HG03575 (cell line): ENCODE measurements at regions not wholly inside any gene's neighbourhood (a gene's known extent, or its start where the extent isn't known, plus 50 kb on each side); places are given as distances from the start of the nearest gene placed in this dataset.

Experiments used
- ATAC-seq: cut with Tn5 transposase; IDR thresholded peaks from one replicate; pipeline ENCODE4 v1.9.1; 2021; ENCODE audit not compliant: unreplicated experiment, insufficient number of reproducible peaks, low FRiP score; ENCODE audit errors: extremely low read depth

DNA sequence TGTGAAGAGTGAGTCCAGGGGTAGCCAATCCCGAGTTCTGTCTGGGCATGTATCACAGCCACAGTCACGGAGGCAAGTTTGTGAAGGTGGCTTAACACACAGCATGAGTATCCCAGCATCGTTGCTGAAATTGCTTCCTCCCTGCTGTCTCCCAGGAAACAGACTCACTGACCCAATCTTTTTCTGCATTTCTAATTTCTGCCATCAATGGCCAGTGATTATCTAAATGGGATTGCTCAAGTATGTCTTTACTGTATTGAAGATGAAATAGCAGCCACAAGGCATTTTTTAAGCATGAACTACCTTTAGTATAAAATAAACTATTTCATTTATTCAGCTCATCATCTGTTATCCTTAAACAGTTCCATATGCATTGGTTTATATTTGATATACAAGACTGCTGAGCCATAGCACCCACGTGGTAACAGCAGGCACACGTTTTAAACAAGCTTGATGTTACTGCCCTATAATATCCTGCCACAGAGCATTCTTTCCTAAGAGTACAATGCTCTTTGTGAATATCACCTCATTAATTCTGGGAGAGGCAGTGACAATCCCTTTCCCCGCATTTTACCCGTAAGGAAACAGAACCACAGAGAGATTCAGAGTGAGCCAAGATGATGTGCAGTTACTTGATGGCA lies 276.6 kb upstream of the THBS1 start:
- no peak for ATAC-seq

DNA sequence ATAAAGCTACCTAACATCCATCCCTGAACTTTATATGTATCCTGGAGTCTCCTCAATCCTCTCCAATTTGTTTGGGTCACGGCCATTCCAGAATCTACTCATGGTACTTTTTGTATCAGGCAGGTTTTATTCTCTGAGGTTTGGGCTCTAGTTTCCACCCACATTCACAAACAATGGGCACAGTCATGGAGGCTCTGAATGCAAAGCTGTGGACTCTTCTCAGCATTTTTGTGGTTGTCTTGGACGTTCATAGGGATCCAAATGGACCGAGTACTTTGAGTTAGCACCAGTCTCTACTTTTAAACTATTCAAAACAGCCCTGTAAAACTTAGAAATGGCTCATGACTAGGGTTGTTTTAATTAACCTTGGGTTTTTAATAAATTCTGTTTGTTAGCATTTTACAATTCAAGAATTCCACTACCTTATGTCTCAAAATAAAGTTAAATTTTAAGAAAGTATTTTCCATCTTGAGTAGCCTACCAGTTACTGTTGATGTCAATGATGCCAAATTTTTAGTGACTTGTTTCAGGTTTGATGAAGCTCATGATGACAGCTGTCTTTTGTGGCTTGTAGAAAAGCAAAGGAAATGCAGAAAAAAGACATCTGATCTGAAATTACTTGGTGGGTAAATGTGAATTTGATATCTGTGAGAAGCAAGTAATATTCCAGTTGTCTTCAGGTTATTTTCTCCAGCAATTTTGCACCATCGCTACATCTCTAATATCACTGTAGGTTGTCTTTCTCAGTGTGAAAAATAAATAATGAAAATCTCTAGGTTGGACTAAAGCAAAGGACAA lies 275.7 kb upstream of the THBS1 start:
- no peak for ATAC-seq

DNA sequence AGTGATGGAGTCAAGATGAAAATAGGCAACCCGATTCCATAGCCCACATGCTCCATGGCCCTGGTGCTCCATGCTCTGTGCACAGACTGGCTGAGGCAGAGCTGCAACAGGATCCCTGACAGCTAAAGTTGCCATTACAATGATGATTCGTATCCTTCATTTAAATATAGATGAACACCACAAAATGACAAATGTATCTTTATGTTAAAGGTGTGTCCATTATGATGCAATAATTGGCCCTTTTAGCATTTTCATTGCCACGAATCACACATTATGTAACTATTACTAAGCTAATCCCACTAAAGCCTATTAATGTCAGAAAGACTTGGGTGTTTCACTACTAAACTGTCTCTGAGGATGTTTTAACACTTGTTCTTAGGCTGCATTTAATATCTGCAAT lies 270.2 kb upstream of the THBS1 start:
- no peak for ATAC-seq

DNA sequence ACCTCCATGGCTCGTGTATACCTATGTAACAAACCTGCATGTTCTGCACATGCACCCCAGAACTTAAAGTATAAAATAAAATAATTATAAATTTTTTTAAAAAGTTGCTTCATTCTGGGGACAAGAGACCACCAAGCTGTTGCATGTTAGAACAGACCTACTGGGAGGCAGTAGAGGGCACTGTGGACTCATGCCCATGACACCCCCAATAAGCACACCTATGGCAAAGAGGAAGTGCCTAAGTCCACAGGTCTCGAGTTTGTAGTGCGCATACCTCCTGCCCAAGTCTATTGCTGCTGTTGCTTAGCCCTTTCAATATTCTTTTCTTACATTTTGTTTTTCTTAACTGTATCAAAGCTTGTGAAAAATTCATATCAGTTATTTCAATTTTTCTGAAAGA lies 267.9 kb upstream of the THBS1 start:
- ATAC-seq = no peak

DNA sequence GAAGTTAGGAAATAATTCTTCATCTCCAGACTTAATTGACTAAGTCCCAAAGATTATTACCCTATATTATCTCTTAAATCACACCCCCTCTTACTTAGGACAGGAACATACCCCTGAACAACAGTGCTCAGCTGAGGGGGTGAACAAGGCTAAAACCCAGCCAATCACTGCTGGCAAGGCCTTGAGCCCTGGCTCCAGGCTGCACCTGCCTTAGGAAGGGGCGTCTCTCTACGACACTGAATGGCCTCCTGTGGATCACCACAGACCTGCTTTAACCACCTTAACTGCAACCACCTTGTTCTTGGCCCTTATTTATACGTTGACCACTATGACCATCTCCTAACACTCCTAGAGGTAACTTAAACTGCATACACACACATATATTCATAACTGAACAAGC lies 267.4 kb upstream of the THBS1 start:
- ATAC-seq = no peak

DNA sequence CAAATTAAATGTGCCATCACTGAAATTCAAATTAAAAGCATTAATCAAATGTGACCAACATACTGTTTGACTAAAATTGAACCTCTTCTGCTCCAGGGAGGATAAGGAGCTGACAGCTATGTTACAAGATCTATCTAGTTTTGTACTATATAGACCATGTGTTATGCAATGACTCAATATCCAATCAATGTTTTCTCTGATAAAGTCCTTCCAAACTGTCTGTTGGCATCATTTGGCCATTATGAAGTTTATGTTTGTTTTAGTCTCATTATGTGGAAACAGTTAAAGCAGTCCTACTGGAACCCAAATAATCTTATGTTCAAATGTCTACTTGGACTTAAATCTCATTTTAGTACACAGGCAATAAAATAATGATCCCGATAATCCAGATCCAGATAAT lies 267.0 kb upstream of the THBS1 start:
- no peak for ATAC-seq

DNA sequence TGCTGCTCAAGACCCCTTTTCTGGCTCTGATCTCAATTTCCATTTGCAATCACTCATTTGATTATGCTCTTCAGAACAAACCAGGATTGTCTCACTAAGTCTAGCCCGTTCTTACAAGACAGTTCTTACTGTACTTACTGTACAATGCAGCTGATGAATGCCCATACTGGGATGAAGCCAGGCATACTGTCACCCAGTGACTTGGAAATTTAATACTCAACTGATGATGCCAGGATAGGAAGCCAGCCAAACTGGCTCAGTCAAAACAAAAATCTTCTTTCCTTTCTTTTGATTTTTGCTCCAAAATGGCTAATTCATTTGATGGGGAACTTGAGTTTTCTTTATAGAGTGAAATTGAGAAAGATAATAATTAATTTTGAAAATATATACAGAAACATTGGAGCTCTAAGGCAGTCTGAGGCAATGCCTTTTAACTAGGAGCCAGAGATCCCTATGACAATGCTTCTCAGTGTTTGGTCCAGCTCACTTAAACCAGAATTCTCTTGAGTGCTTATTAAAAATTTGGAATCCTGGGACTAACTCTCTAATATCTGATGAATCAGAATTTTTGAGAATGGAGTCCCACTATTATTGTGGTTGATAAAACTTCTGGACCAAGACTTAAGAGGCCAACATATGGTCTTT lies 265.6 kb upstream of the THBS1 start:
- no peak for ATAC-seq

DNA sequence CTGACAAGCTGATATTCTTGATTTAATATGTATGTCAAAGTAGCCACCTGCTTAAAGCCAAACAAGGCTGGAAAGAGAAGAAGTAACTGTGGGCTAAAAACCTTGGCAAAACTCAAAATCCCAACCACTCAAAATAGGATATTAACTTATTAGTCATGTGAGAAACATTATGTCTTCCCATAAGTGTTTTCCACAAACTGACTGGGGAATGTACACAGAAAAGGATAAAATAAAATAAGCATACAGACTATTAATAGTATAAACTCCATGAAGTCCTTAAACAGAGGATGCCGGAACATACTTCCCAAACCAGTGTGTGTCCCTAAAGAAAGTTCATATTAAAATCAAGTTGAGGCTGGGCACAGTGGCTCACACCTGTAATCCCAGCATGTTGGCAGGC lies 263.7 kb upstream of the THBS1 start:
- no peak for ATAC-seq

DNA sequence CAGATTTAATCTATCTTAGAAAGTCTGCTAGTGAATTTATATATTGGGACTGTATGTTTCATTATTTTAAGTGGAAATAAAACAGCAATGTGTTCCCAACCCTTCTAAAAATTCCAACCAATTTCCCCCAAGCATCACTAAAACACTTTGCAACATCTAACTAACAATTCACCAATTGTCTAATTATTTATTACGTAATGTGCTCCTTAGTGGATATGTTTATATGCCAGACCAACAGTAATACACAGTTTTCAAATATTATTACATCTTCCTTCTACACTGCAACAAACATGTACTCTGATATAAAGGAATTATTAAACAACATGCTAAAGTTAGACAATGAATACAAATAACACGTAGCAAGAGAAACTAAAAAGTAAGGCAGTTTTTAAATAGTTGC lies 262.6 kb upstream of the THBS1 start:
- ATAC-seq = no peak

DNA sequence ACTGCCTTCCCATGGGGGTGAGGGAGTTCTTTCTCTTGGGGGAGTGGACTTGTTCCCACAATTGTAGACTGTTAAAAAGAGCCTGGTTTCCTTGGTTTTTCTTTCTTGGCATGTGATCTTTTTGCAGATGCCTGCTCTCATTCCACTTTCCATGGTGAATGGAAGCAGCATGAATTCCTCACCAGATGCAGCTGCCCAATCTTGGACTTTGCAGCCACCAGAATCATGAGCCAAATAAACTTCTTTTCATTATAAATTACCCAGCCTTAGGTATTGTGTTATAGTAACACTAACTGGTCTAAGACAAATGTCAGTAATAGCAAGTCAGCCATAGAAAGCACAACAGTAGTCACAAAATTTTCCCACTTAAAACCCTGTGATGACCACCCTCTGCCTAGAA lies 260.5 kb upstream of the THBS1 start:
- ATAC-seq = no peak

DNA sequence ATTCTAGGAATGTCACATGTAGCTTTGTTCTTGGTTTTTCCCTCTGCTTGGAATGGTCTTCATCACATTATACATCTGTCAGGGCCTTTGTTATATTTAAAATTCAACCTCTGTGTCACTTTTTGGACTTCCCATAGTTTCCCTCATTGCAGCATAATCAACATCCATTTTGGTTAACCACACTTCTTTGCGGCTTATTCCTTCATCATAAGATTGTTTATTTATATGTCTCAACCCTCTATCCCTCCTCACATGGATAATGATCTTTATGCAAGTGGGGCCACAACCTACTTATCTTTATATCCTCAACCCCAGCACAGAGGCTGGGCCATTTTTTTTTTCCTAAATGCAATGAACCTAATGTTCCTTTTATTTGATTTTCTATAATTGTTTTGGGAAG lies 260.0 kb upstream of the THBS1 start:
- ATAC-seq = no peak

DNA sequence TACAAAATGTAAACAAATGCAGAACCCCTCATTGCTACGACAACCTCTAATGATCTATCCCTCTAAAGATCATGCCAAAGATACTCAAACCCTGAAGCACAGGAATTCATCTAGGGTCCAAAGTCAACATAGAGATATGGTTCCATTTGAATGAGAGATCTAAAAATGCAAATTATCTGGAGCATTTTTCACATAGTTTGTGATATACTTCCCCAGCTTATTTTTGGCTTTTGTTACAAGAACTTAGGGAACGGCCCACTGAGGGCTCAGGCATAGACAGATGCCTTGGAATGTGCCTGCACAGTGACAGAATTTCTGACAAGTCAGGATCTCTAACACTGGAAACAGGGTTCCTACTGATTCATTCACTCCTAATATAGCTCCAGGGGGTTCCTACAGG lies 258.9 kb upstream of the THBS1 start:
- no peak for ATAC-seq

DNA sequence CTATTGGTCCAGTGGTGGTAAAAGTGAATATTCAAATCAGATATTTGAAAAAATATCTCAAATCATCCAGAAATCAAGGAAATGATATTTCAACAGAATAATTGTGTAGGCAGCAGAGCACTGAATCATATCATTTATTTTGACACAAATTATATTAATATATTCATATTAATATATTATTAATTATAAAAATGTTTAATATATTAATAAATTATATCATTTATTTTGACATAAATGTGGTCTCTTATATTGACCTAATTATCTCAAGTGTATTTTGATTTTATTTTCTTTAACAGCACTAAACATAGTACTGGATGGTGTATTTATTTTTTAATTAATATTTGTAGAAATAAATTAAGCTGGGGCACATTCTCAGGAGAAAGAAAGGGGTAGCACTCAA lies 257.7 kb upstream of the THBS1 start:
- ATAC-seq = no peak

DNA sequence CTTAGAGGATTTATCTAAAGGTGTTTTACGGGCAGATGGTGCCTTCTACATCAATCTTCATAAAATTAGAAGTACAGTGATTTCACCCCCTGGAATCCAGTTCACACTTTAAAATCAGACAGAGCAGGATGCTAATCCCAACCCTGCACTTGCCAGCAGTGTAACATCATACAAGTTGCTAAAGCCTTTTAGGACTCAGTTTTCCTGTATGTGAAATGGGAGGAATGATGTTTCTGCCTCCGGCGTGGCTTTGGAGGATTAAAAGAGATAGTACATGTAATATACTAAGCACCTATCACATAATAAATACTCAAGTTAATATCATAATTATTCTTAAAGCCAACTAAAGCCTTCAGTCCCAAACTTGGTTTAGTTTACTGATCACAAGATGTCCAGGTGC lies 257.2 kb upstream of the THBS1 start:
- no peak for ATAC-seq

DNA sequence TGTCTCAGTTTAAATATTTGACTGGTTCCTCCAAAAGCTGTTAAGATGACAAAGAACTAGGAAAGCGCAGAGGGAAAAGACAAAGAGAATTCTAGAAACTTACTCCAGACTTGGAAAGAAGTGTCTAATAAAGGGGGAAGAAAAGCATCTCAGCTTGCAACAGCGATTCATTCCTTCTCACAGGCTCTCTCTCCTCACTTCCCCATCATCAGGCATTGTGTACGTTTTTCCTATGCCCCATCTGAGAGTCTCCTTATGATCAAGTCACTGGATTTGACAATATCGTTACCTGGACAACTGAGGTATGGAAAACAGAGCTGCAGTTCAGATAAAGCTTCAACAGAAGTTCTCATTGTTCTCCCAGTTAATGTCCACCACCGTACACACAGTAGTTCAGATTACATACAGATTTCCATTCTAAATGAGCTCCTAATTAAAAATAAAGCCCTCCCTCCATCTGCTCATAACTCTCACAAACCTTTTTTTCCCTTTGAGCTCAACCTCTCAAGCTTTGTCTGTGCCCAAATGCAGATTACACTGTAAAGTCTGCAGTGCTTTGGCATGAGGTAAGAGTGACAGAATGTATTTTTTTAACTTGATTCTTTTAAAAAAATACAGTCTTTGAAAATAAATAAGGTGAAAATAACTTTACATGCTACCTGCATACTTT lies 254.4 kb upstream of the THBS1 start:
- ATAC-seq = no peak

DNA sequence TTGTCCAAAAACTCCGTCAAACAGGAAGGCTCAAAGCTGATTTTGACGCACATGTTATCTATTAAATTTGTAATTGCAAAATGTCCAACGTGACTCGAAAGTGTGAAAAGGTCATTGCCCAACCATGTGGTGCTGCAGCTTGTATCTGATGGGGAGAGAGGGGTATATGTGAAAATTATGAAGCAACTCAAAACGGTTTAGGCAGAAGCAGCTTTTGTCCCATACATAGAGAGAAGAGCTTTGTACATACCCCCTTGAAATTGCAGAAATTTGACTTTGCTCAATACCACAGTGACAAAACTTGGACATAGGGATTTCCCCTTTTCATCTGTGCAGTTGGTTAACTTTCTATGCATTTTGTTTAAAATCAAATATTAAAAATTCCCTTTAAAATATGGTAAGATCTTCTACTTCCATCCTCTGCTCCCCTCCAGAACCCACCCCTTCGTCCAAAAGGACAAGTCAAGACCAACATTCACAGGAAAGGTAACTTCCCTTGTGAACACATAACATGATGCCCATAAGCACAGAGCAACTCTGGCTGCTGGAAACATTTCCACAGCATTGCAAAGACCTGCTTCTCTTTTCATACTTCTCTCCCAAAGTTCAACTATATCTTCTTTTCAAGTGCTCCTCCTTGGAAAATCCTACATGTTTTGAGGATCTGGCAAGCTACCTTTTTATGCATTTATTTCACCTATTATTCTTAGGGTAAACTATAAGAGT lies 253.7 kb upstream of the THBS1 start:
- no peak for ATAC-seq

DNA sequence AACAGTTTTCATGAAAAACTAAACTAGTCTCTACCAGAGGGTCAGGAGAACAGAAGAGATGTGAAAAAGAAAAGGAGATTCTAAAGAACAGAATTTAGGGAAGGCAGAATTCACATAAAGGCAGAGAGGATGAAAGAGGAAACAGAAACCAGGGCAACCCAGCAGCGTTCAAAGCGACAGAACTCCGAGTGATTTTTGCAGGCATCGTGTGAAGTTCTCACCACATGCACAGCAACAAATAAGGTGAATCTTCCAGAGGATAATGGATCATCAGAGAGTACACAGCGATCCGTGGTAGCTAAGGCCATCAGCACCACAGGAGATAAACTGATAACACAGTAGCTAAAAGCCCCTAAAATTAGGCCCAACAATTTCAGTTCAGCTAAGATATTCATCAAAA lies 250.8 kb upstream of the THBS1 start:
- no peak for ATAC-seq

DNA sequence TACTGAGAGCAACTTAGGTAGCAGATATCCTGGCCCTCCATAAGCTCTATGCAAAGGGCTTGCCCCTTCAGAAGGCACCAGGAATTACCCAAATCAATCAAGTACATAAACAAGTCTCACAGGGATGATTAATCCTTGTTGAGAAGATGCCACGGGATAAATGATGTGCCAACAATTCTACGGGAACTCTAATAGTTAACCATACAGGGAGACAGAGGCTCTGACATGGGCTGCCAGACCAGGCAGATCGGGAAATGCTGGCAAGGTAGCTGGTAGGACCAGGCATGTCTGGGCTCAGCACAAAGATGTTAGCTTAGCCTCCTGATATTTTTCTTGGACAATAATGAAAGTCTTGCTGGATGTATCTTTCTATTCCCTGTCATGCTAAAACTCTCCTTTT lies 249.3 kb upstream of the THBS1 start:
- no peak for ATAC-seq

DNA sequence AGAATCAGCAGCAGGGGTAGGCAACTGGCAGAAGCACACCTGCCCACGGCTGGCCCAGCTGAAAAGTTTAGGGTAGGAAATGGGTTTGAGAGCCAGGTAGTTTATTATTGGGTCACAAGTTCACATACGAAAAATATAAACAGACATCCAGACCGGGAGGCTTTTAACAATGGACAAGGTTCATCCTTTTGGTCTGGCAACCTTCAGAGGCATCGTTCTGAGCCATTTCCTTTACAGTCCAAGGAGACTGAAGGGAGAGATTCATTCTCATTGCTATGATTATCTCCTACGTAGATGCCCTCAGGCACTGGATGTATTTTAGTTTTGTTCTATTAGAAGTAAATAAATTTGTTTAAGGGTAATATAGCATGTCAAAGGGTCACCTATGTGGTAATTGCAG lies 248.0 kb upstream of the THBS1 start:
- no peak for ATAC-seq
